OCI-LY3 (cell line): ENCODE measurements at regions not wholly inside any gene's neighbourhood (a gene's known extent, or its start where the extent isn't known, plus 50 kb on each side); places are given as distances from the start of the nearest gene placed in this dataset.

Experiments
- H2AFZ ChIP-seq: fragments of 200-600, 300-600 bp; shearing (Covaris generic); 2 replicates; pipeline ENCODE4 v1.6.0; 2014; ENCODE audit warnings: antibody characterized with exemption, low read depth, low read length
- H3K27ac ChIP-seq: fragments of 200-600, 300-600 bp; sonication (generic); 2 replicates; pipeline ENCODE4 v1.5.1; 2014; ENCODE audit warnings: mild to moderate bottlenecking, low read length, moderate library complexity, mixed read lengths
- H3K27me3 ChIP-seq: fragments of 200-600, 300-600 bp; sonication (generic); 2 replicates; pipeline ENCODE4 v1.6.1; 2014; ENCODE audit warnings: low read depth, low read length, mixed read lengths
- H3K36me3 ChIP-seq: fragments of 200-600, 300-600 bp; sonication (generic); replicated peaks from 2 replicates; pipeline ENCODE3; 2014; ENCODE audit warnings: low read depth, low read length, mixed read lengths
- H3K4me1 ChIP-seq: fragments of 300-600, 200-600 bp; sonication (generic); 2 replicates; pipeline ENCODE4 v1.6.1; 2014; ENCODE audit warnings: low read length, mixed read lengths
- H3K4me2 ChIP-seq: fragments of 200-600, 300-600 bp; sonication (generic); 2 replicates; pipeline ENCODE4 v1.6.1; 2014; ENCODE audit warnings: low read length, mixed read lengths
- H3K4me3 ChIP-seq: fragments of 300-600, 200-600 bp; sonication (generic); 2 replicates; pipeline ENCODE4 v1.5.1; 2014; ENCODE audit warnings: antibody characterized with exemption, mild to moderate bottlenecking, low read length, moderate library complexity
- H3K79me2 ChIP-seq: fragments of 300-600, 200-600 bp; shearing (Covaris generic); 2 replicates; pipeline ENCODE4 v1.6.1; 2014; ENCODE audit warnings: mild to moderate bottlenecking, low read length, mixed read lengths
- H3K9ac ChIP-seq: fragments of 300-600, 200-600 bp; shearing (Covaris generic); 2 replicates; pipeline ENCODE4 v1.6.0; 2014; ENCODE audit warnings: mild to moderate bottlenecking, low read length, moderate library complexity
- H3K9me3 ChIP-seq: fragments of 200-600, 300-600 bp; shearing (Covaris generic); 2 replicates; pipeline ENCODE4 v1.6.1; 2014; ENCODE audit warnings: low read length, mixed read lengths; ENCODE audit not compliant: insufficient read depth
- H4K20me1 ChIP-seq: fragments of 200-600, 300-600 bp; sonication (generic); 2 replicates; pipeline ENCODE4 v1.6.1; 2016; ENCODE audit warnings: low read length, mixed read lengths; ENCODE audit not compliant: insufficient read depth
- EZH2phosphoT487 ChIP-seq: fragments of 200-600 bp; shearing (Covaris generic); IDR thresholded peaks from 2 replicates; pipeline ENCODE4 v1.6.1; 2018; ENCODE audit warnings: antibody characterized with exemption, mixed run types, low read depth
- TF ChIP-seq, protein P1 (sequence below): fragments of 200-600, 300-600 bp; sonication (generic); IDR thresholded peaks from 2 replicates; pipeline ENCODE4 v1.5.1; 2014; ENCODE audit warnings: antibody characterized with exemption, low read length, low read depth

DNA sequence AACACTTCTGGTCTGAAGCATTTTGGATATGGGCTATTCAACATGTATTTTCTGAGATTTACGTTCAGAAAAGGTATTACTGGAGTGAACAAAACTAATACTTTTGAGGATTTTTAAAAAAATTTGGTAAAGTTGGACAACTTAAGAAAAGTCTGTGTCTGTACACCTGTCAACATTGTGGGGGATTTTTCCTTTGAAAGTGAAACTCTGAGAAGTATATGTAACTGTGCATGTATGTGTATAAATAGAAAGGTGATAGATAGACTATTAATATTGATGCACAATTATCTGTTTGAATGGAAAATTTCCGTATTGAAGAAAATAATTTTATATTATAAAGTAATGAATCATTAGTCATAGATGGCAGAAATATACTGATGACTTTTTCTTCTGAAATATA is 312.8 kb upstream of the MDGA2 start:
- Histone ChIP-seq H3K79me2 (no peaks in the 10 kb centered on the region), H3K9ac (no peak overlapping the region), H3K27me3 (no peaks in the 10 kb centered on the region), H3K4me1 (no peaks in the 10 kb centered on the region), H4K20me1 (no peaks in the 10 kb centered on the region), H3K9me3 (no peaks in the 10 kb centered on the region), H3K27ac (no peak overlapping the region), H3K36me3 (no peaks in the 10 kb centered on the region), H3K4me3 (no peak overlapping the region), H3K4me2 (no peak overlapping the region), H2AFZ (no peak overlapping the region)
- TF ChIP-seq, protein P1, sequence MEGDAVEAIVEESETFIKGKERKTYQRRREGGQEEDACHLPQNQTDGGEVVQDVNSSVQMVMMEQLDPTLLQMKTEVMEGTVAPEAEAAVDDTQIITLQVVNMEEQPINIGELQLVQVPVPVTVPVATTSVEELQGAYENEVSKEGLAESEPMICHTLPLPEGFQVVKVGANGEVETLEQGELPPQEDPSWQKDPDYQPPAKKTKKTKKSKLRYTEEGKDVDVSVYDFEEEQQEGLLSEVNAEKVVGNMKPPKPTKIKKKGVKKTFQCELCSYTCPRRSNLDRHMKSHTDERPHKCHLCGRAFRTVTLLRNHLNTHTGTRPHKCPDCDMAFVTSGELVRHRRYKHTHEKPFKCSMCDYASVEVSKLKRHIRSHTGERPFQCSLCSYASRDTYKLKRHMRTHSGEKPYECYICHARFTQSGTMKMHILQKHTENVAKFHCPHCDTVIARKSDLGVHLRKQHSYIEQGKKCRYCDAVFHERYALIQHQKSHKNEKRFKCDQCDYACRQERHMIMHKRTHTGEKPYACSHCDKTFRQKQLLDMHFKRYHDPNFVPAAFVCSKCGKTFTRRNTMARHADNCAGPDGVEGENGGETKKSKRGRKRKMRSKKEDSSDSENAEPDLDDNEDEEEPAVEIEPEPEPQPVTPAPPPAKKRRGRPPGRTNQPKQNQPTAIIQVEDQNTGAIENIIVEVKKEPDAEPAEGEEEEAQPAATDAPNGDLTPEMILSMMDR, result no peak
- no peak for TF ChIP-seq EZH2phosphoT487

DNA sequence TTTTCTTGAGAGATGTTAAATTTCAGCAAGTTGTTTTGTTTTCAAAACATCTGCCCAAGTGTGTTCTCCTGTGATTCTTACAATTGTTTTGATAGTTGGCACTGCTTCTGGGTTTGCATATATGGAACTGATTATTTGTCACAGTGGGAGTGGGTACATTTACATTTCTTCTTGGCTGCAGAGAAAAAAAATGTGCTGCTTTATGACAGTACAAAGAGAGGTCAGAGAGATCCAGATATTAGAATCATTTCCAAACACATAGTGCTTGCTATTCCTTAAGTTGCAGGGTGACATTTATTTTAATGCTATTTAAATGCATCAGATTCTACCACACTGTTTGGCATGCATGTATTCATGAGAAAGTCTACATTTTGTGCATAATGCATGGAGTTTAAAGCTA is 303.5 kb upstream of the MDGA2 start:
- no peaks in the 10 kb centered on the region for H3K27me3 ChIP-seq
- H2AFZ ChIP-seq, result no peak overlapping the region
- no peaks in the 10 kb centered on the region for H3K4me1 ChIP-seq
- H3K9me3 ChIP-seq, result no peaks in the 10 kb centered on the region
- H3K79me2 ChIP-seq, result no peaks in the 10 kb centered on the region
- H3K4me3 ChIP-seq, result no peak overlapping the region
- H3K36me3 ChIP-seq, result no peaks in the 10 kb centered on the region
- no peak for TF ChIP-seq EZH2phosphoT487
- TF ChIP-seq, protein P1, result no peak
- H3K9ac ChIP-seq, result no peak overlapping the region
- no peak overlapping the region for H3K27ac ChIP-seq
- H3K4me2 ChIP-seq, result no peak overlapping the region
- H4K20me1 ChIP-seq, result no peaks in the 10 kb centered on the region

DNA sequence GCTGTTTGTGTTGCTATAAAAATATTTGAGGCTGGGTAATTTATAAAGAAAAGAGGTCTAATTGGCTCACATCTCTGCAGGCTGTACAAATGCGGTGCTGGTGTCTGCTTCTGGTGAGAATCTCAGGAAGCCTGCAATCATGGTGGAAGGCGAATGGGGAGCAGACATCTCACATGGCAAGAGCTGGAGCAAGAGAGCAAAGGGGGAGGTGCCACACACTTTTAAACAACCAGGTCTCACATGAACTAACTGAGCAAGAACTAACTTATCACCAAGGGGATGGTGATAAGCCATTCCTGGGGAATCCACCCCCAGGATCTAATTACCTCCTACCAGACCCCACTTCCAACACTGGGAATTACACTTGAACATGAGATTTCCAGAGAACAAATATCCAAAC is 300.7 kb upstream of the MDGA2 start:
- Histone ChIP-seq H4K20me1 (no peaks in the 10 kb centered on the region), H3K4me3 (no peak overlapping the region), H3K4me2 (no peak overlapping the region), H3K27me3 (no peaks in the 10 kb centered on the region), H3K79me2 (no peaks in the 10 kb centered on the region), H3K9ac (no peak overlapping the region), H3K27ac (no peak overlapping the region), H2AFZ (no peak overlapping the region), H3K4me1 (no peaks in the 10 kb centered on the region), H3K9me3 (no peaks in the 10 kb centered on the region), H3K36me3 (no peaks in the 10 kb centered on the region)
- TF ChIP-seq, protein P1, result no peak
- TF ChIP-seq EZH2phosphoT487, result no peak

DNA sequence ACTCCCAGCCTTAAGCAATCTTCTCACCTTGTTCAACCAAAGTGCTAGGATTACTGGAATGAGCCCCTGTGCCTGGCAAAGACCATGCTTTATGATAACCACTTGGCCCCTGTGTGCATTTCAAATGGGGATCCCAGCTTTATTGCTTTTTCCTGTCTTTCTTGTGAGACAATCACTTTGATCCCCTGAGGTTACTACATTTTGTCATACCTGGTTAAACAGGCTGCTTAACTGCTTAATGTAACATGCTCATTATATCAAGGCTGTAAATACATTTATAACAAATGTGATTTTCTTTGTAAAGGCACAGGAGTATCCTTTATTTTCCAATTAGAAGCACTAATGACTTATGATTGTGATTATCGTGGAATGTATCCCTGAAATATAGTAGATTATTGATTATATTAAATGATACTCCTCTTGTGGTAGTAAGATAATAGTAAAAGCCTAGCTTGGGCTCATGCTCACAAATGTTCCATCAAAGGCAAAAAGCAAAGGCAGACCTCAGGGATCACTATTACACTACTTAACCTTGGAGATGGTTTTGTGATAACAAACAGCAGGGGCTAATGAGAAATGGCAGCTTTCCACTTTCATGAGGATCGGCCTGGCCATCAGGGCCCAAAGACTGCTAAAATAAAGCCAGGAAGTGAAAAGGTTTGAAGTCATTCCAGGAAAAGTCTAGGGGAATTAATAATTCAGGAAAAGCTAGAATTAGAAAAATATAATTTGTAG is 290.8 kb upstream of the MDGA2 start:
- Histone ChIP-seq H3K27ac (no peak overlapping the region), H4K20me1 (no peaks in the 10 kb centered on the region), H3K4me3 (no peak overlapping the region), H3K9ac (no peak overlapping the region), H3K79me2 (no peaks in the 10 kb centered on the region), H3K27me3 (no peaks in the 10 kb centered on the region), H3K4me2 (no peak overlapping the region), H3K4me1 (no peaks in the 10 kb centered on the region), H3K36me3 (no peaks in the 10 kb centered on the region), H3K9me3 (no peaks in the 10 kb centered on the region), H2AFZ (no peak overlapping the region)
- TF ChIP-seq, protein P1, result no peak
- no peak for TF ChIP-seq EZH2phosphoT487
